ENCODE measurements at regions not wholly inside any gene's neighbourhood (a gene's known extent, or its start where the extent isn't known, plus 50 kb on each side); places are given as distances from the start of the nearest gene placed in this dataset.

DNA sequence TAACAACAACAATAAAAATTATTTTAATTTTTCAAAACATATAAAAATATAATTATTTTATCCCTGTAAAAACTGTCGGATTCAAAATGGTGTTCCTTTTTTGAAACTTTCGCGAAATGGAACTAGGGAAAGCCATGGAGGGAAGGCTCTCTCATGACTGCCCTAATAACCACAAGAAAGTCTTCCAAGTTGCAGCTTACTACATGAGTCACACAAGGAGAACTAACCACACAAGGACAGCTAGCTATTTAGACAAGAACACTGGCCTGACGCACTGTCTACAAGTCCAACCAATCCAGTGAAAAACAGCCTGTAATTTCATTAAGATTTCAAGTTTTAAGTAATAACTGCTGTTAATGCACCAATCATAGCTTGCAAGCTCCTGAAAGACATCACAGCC is 319.2 kb upstream of the PCDH9 start:
- TF ChIP-seq EZH2phosphoT487 (IDR thresholded peaks at IDR 0.05; ENCODE audit: borderline replicate concordance, low read length) = no peak
- TF ChIP-seq, protein P1, sequence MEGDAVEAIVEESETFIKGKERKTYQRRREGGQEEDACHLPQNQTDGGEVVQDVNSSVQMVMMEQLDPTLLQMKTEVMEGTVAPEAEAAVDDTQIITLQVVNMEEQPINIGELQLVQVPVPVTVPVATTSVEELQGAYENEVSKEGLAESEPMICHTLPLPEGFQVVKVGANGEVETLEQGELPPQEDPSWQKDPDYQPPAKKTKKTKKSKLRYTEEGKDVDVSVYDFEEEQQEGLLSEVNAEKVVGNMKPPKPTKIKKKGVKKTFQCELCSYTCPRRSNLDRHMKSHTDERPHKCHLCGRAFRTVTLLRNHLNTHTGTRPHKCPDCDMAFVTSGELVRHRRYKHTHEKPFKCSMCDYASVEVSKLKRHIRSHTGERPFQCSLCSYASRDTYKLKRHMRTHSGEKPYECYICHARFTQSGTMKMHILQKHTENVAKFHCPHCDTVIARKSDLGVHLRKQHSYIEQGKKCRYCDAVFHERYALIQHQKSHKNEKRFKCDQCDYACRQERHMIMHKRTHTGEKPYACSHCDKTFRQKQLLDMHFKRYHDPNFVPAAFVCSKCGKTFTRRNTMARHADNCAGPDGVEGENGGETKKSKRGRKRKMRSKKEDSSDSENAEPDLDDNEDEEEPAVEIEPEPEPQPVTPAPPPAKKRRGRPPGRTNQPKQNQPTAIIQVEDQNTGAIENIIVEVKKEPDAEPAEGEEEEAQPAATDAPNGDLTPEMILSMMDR (conservative IDR thresholded peaks at IDR 0.05; ENCODE audit: low read depth, low read length) = no peak
- TF ChIP-seq EZH2 (IDR thresholded peaks at IDR 0.05; ENCODE audit: low read length, unreplicated experiment) = no peak

All from PC-3 (cell line).